HG03280 (cell line): ENCODE measurements at regions not wholly inside any gene's neighbourhood (a gene's known extent, or its start where the extent isn't known, plus 50 kb on each side); places are given as distances from the start of the nearest gene placed in this dataset.
"Not testable (repeated sequence)": the region's sequence is repeated elsewhere in the genome, so short reads cannot be mapped to it uniquely, and the experiment has no call there.

Experiments used
- ATAC-seq: cut with Tn5 transposase; IDR thresholded peaks from one replicate; pipeline ENCODE4 v1.9.1; 2021; ENCODE audit warnings: mild to moderate bottlenecking, moderate library complexity; ENCODE audit not compliant: unreplicated experiment

GRCh38 chr12:33672836-33673577 lies 233.4 kb upstream of the SYT10 start:
- ATAC-seq = no peak

- ATAC-seq = no peak
Observed at GRCh38 chr12:33676866-33677265, 237.2 kb upstream of the SYT10 start.

- ATAC-seq = no peak
Observed at GRCh38 chr12:33678221-33678964, 238.8 kb upstream of the SYT10 start.

- no peak for ATAC-seq
Observed at GRCh38 chr12:33690562-33690961, 250.9 kb upstream of the SYT10 start.

- no peak for ATAC-seq
Observed at GRCh38 chr12:33703221-33703620, 263.6 kb upstream of the SYT10 start.

- no peak for ATAC-seq
Observed at GRCh38 chr12:33706927-33707326, 267.3 kb upstream of the SYT10 start.

GRCh38 chr12:33708935-33709334 lies 269.3 kb upstream of the SYT10 start:
- ATAC-seq = no peak

- no peak for ATAC-seq
Observed at GRCh38 chr12:33710548-33710947, 270.9 kb upstream of the SYT10 start.

GRCh38 chr12:33718631-33719030 lies 279.0 kb upstream of the SYT10 start:
- no peak for ATAC-seq

GRCh38 chr12:33721561-33721960 lies 281.9 kb upstream of the SYT10 start:
- no peak for ATAC-seq

GRCh38 chr12:33724867-33725266 lies 285.2 kb upstream of the SYT10 start:
- no peak for ATAC-seq

- no peak for ATAC-seq
Observed at GRCh38 chr12:33734871-33735270, 287.4 kb upstream of the ALG10 start.

- ATAC-seq = no peak
Observed at GRCh38 chr12:33752854-33753253, 269.4 kb upstream of the ALG10 start.

GRCh38 chr12:33757701-33758100 lies 264.6 kb upstream of the ALG10 start:
- no peak for ATAC-seq

GRCh38 chr12:33759279-33759678 lies 263.0 kb upstream of the ALG10 start:
- ATAC-seq = no peak

- no peak for ATAC-seq
Observed at GRCh38 chr12:33763331-33763730, 259.0 kb upstream of the ALG10 start.

GRCh38 chr12:33770652-33771051 lies 251.6 kb upstream of the ALG10 start:
- no peak for ATAC-seq

GRCh38 chr12:33771889-33772288 lies 250.4 kb upstream of the ALG10 start:
- ATAC-seq = no peak

- ATAC-seq = not testable (repeated sequence)
Observed at GRCh38 chr12:33773091-33773490, 249.2 kb upstream of the ALG10 start.

GRCh38 chr12:33786532-33786931 lies 235.8 kb upstream of the ALG10 start:
- no peak for ATAC-seq

GRCh38 chr12:33794954-33795353 lies 227.3 kb upstream of the ALG10 start:
- no peak for ATAC-seq

GRCh38 chr12:33795536-33795935 lies 226.8 kb upstream of the ALG10 start:
- no peak for ATAC-seq
